Chondrocyte (in vitro differentiated cells): ENCODE measurements at regions not wholly inside any gene's neighbourhood (a gene's known extent, or its start where the extent isn't known, plus 50 kb on each side); places are given as distances from the start of the nearest gene placed in this dataset.

ENCODE experiments used
- DNase-seq: peaks from one replicate; pipeline ENCODE4 v3.0.0; 2021; ENCODE audit warnings: mixed read lengths, low spot score
- H3K27ac Mint-ChIP-seq: one replicate; pipeline ENCODE4 v1.8.0; 2021; ENCODE audit warnings: mild to moderate bottlenecking, moderate library complexity, mixed read lengths; ENCODE audit not compliant: unreplicated experiment
- H3K27me3 Mint-ChIP-seq: 2 replicates; pipeline ENCODE4 v1.8.0; 2021; ENCODE audit warnings: low read depth, mixed read lengths
- H3K36me3 Mint-ChIP-seq: 2 replicates; pipeline ENCODE4 v1.8.0; 2021; ENCODE audit warnings: low read depth, mixed read lengths
- H3K4me1 Mint-ChIP-seq: 2 replicates; pipeline ENCODE4 v1.8.0; 2021; ENCODE audit warnings: low read depth, mild to moderate bottlenecking, mixed read lengths
- H3K4me3 Mint-ChIP-seq: one replicate; pipeline ENCODE4 v1.8.0; 2021; ENCODE audit warnings: mild to moderate bottlenecking, moderate library complexity, mixed read lengths; ENCODE audit not compliant: unreplicated experiment
- H3K9me3 Mint-ChIP-seq: 2 replicates; pipeline ENCODE4 v1.8.0; 2021; ENCODE audit warnings: low read depth, mixed read lengths
- CTCF ChIP-seq: fragments of 200-600 bp; sonication (generic); IDR thresholded peaks from 2 replicates; pipeline ENCODE4 v1.5.0; 2021; ENCODE audit warnings: antibody characterized with exemption, mild to moderate bottlenecking, moderate library complexity

- no peak for DNase-seq
- Mint-ChIP-seq H3K4me1 (no peaks in the 10 kb centered on the region), H3K27me3 (no peaks in the 10 kb centered on the region), H3K9me3 (no peaks in the 10 kb centered on the region), H3K27ac (no peak overlapping the region), H3K4me3 (no peak overlapping the region), H3K36me3 (no peaks in the 10 kb centered on the region)
- TF ChIP-seq CTCF, result no peak
Observed at GRCh38 chr11:130548491-130548833, 100.0 kb downstream of the ADAMTS15 start.

GRCh38 chr11:130549393-130549999 lies 101.1 kb downstream of the ADAMTS15 start:
- Mint-ChIP-seq H3K27me3 (no peaks in the 10 kb centered on the region), H3K9me3 (no peaks in the 10 kb centered on the region), H3K4me3 (no peak overlapping the region), H3K27ac (no peak overlapping the region), H3K4me1 (no peaks in the 10 kb centered on the region), H3K36me3 (no peaks in the 10 kb centered on the region)
- DNase-seq, result no peak
- peak; percentile 31 for TF ChIP-seq CTCF

- H3K4me3 Mint-ChIP-seq, result no peak overlapping the region
- H3K27ac Mint-ChIP-seq, result no peak overlapping the region
- H3K27me3 Mint-ChIP-seq, result no peaks in the 10 kb centered on the region
- no peaks in the 10 kb centered on the region for H3K9me3 Mint-ChIP-seq
- H3K4me1 Mint-ChIP-seq, result no peaks in the 10 kb centered on the region
- H3K36me3 Mint-ChIP-seq, result no peaks in the 10 kb centered on the region
- no peak for DNase-seq
- TF ChIP-seq CTCF, result no peak
Observed at GRCh38 chr11:130550150-130550549, 101.7 kb downstream of the ADAMTS15 start.

DNA sequence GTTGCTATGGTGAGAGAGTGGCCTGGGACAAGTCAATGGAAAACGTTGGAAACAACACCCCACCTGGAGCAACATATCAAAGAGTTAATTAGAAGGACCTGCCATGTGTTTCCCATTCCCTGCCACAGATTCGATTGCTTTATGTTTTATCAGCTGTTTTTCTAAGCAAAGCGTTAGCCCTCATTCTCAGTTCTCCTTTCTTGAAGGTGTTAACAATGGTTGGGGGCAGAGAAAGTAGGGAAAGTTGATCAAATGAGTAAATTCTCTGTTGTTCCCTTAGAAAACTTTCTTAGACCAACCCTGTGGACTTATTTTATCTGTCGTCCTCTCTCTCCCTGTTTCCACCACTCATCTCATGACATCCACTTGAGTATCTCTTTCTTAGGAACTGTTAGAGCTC lies 102.5 kb downstream of the ADAMTS15 start:
- Mint-ChIP-seq H3K9me3 (no peaks in the 10 kb centered on the region), H3K27me3 (no peaks in the 10 kb centered on the region), H3K36me3 (no peaks in the 10 kb centered on the region), H3K4me3 (no peak overlapping the region), H3K27ac (no peak overlapping the region), H3K4me1 (no peaks in the 10 kb centered on the region)
- TF ChIP-seq CTCF, result no peak
- no peak for DNase-seq

GRCh38 chr11:130551388-130551787 lies 102.9 kb downstream of the ADAMTS15 start:
- TF ChIP-seq CTCF, result no peak
- DNase-seq, result no peak
- Mint-ChIP-seq H3K4me3 (no peak overlapping the region), H3K9me3 (no peaks in the 10 kb centered on the region), H3K27me3 (no peaks in the 10 kb centered on the region), H3K36me3 (no peaks in the 10 kb centered on the region), H3K4me1 (no peaks in the 10 kb centered on the region), H3K27ac (no peak overlapping the region)
